ENCODE measurements at regions not wholly inside any gene's neighbourhood (a gene's known extent, or its start where the extent isn't known, plus 50 kb on each side); places are given as distances from the start of the nearest gene placed in this dataset.

DNA sequence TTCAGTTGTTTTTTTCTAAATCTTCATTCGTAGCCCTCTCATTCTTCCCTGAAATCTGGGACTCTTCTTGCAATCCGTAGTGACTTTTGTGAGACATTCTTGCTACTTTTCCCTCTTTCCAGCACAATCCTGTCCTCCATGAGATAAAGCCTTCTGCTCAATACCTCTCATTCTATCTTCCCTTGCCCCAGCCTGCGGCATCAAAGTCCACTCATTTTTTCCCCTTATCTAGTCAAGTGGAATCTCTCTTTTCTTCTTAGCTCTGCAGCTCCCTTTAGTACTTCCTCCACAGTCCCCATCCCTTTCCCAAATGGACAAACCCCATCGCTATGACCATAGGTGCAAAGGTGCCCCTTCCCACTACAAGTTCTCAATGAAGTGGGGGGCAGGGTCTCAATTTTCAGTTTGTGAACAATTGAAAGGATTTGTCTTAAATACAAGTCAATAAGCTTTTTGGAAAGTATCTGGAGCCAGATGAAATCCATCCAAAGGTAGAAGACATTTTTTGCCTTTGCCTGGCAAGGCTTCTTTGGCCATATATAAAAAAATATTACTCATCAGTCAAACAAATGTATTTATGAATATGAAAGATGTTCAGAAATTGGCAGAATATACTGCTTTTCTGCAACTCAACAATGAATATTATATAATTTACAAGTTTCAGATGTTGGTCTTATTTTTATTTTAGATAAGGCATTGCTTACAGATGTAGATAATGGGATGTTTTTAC, 179.4 kb downstream of the SNAPC1 start:
- no peak for DNase-seq (ENCODE audit: low spot score)

DNA sequence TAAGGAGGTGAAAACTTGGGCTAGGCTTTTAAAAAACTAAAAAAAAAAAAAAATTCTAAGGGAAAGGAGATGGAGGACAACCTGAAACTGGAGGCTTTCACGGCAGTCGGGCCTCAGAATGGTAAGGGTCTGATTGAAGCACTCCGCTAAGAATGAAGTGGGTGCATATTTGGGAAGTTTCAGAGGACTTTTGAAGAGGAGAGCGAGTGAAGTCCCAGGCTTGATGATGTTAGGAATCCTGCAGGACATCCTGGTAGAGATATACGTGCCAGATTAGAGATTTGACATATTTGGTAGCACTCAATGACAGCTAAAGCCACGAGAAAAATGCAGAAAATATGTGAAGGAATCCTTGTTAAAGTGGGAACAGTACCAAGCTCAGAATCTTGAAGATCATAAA, 186.2 kb downstream of the SNAPC1 start:
- DNase-seq (ENCODE audit: low spot score) = no peak

DNA sequence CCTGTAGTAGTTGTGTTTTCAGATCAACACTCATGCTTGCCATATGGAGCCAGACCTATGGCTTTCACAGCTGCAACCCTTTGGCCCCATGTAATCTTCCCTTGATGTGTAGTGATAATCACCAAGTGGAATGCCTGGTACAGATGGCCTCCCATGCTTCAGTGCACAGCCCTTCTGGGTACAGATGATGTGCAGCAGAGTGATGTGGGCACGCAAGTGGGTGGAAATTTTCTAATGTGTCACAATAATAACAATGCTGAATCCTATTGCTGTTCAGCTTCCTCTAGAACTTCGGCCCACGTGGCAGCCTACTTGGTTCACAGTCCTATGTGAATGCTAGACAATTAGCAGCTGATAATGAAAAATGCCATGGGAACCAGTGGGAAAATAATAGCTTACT, 188.1 kb downstream of the SNAPC1 start:
- peak; percentile 80 for DNase-seq (ENCODE audit: low spot score)

DNA sequence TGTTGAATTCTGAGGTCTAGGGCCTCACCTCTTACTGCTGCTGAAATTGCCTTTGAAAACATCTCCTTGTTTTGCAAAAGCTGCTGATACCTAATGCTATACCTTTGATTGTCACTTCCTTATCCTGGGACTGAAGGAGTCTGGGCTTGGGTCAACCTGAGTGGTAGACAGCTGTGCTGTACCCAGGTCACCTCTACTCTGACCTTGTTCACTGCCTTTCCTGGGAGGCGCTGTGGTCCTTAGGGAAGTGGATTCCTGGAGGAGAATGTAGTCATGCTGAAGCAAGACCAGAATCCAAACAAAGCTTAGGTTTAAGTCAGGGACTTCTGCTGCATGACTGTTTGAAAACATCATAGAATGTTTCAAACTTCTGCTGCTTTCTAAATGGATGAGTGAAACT, 191.4 kb downstream of the SNAPC1 start:
- no peak for DNase-seq (ENCODE audit: low spot score)

DNA sequence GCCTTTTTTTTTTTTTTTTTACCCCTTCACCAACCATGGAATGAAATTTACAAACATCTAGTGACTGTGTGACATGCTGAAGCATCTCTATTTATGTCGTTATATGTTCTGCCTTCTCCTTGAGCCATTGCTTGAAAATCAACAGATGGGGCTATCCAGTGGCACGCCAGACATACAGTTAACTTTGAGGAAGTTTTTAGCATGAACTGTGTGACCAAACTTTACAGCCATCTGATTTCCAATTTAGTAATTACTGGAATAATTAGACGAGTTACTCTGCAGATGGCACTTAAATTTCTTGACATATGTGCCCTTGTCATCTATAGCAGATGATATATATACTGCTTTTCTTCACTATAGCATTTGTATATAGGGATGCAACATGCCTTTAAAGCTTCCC, 192.1 kb downstream of the SNAPC1 start:
- no peak for DNase-seq (ENCODE audit: low spot score)

DNA sequence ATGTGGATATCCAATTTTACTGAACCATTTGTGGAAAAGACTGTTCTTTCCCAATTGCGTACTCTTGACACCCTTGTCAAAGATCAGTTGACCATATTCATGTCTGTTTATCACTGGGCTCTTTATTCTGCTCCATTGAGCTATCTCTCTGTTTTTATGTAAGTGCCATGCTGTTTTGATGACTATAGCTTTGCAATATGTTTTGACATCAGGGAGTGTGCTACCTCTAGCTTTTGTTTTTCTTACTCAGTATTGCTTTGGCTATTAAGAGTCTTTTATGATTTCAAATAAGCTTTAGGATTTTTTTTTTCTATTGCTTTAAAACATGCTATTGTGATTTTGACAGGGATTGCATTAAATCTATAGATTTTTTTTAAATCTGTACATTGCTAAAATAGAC, 194.3 kb downstream of the SNAPC1 start:
- no peak for DNase-seq (ENCODE audit: low spot score)

DNA sequence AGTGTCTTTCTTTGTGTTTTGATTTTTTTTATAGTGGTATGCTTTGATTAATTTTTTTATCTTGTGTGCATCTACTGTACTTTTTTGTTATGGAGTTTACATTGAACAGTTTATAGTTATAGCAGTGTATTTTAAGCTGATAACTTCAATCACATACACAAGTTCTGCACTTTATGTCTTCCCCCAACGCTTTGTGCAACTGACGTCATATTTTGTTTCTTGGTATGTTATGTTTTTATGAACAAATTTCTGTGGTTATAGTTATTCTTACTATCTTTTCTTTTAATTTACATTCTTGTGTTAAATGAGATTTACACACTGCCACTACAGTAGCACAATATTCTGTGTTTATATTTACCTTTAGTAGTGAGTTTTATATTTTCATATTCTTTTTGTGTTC, 197.1 kb downstream of the SNAPC1 start:
- no peak for DNase-seq (ENCODE audit: low spot score)

DNA sequence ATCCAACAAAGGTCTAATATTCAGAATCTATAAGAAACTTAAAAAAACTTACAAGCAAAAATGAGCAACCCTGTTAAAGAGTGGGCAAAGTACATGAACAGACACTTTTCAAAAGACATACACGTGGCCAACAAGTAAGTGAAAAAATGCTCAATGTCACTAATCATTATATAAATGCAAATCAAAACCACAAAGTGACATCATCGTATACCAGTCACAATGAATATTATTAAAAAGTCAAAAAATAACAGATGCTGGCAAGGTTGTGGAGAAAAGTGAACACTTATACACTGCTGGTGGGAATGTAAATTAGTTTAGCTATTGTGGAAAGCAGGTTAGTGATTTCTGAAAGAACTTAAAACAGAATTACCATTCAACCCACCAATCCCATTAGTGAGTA, 199.1 kb downstream of the SNAPC1 start:
- no peak for DNase-seq (ENCODE audit: low spot score)

DNA sequence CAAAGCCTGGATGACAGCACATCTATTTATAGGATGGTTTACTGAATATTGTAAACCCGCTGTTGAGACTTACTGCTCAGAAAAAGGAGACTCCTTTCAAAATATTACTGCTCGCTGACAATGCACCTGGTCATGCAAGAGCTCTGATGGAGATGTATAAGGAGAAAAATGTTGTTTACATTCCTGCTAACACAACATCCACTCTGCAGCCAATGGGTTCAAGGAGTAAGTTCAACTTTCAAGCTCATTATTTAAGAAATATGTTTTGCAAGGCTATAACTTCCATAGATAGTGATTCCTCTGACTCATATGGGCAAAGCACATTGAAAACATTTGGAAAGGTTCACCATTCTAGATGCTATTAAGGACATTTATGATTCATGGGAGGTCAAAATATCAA, 201.7 kb downstream of the SNAPC1 start:
- DNase-seq (ENCODE audit: low spot score) = no peak

DNA sequence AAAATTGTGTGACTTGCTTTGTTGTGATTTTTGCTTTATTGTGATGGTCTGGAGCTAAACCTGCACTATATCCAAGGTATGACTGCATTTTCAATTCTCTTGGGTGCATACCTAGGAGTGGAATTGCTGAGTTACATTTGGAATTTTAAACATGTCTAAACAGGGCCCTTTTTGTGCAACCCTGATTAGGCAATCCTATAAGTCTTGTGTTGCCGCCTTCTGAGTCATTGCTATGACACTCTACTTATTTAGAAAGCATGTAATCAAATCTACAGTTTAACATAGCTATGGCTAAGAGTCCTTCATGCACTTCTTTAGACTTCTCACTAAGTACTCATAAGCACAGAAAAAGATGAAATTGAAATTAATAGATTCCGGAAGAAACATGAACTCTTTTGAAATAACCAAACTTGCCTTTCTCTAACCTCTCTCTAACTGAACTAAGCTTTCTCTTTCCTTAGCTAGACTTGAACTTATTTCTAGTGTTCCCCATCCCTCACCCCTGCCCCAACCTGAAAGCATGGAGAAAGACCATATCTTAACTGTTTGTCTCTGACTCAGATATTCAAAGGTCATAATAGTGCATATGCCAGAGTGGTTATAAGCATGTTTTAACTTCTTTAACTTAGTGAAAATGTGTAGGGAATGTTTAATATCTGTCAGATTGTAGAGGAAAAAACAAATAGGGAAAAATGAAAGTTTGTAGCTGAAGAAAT, 203.0 kb downstream of the SNAPC1 start:
- DNase-seq (ENCODE audit: low spot score) = no peak

DNA sequence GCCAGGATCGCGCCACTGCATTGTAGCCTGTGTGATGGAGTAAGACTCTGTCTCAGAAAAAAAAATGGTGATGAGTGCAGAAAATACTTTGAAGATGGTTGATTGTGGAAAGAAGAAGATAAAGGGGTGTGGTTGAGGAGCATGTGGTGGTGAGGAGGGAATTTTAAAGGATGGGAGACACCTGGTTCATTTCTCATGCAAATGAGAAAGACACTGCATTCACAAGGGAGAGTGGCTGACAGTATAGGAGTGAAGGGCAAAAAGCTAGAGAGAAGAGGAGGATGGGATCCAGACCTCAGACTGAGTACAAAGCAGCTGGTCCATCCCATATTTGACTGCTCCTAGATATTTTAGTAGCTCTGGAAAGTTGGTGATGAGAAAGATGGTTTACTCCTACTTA, 206.0 kb downstream of the SNAPC1 start:
- no peak for DNase-seq (ENCODE audit: low spot score)

DNA sequence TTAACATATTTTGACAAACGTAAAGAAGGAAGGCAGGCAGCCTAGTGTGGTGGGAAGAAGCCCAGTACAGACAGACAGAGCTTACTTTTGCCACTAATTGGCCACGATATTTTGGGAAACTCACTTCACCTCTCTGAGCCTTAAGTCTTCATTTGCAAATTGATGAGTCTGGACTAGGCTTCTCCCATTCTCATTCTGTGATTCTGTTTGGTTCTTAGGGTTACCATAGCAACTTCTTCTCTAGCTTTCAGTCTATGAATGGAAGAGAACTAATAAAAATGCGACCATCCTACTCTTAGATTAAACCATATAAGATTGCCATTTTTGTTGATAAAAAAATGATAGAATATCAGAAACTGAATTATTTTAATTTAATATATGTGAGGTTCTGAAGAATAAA, 210.5 kb downstream of the SNAPC1 start:
- peak; percentile 15 for DNase-seq (ENCODE audit: low spot score)

DNA sequence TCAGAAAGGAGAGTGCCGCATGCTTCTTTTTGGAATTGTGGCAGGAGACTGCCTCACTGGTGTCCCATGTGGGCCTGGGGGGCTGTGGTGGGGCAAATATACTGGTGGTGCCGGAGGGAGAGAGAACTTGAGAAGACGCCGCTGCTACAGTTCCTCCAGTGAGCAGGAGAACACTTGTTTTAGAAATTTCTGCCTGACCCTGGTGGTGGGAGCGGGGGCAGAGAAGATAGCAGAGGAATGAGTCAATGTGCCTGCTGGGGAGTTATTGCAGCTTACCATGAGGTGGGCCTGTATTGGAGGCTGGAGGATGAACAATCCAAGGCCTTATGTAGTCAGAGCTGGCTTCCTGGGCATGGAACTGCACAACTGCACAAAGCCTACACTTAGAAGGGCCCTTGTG, 211.8 kb downstream of the SNAPC1 start:
- peak; percentile 27 for DNase-seq (ENCODE audit: low spot score)

DNA sequence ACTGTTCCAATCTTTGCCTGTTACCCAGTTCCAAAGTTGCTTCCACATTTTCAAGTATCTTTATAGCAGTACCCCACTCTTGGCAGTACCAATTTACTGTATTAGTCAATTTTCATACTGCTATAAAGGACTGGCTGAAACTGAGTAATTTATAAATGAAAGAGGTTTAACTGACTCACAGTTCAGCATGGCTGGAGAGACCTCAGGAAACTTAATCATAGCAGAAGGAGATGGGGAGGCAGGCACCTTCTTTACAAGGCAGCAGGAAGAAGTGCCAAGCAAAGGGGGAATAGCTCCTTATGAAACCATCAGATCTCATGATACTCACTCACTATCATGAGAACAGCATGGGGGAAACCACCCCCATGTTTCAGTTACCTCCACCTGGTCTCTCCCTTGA, 215.0 kb downstream of the SNAPC1 start:
- no peak for DNase-seq (ENCODE audit: low spot score)

DNA sequence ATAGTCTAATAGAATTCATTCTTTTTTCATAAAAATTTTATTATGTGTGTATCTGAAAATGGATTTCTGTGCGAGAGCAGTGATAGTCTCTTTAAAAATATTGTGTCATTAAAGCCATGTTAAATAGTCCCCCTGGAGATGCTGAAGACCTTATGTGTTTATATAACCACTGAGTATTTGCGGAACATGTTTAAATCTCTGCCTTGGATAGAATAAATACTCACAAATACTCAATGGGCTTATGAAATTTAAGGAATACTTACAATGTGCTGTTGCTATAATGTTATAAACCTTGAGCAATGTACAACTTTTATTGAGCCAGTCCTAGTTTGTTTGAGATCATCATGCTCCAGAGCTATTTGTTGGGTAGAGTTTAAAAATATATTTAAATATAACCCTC, 226.0 kb downstream of the SNAPC1 start:
- no peak for DNase-seq (ENCODE audit: low spot score)

DNA sequence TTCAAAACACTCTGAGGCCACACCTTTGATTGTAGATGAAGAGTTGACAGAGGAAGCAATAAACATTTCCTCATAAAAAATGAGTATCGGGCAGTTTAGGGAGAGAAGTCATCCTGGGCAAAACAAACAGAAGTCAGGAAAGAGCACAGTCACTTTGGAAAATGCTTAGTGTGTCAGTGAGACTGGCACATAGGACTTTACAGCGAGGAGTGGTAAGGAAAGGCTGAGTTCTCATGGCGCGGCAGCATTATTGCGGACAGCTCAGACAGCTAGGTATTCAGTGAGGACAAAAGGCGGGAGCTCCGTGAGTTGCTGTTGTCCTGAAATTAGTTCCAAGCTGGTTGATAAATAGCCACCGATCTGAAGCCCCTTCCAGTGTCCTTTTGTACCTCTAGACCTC, 229.9 kb downstream of the SNAPC1 start:
- DNase-seq (ENCODE audit: low spot score) = no peak

DNA sequence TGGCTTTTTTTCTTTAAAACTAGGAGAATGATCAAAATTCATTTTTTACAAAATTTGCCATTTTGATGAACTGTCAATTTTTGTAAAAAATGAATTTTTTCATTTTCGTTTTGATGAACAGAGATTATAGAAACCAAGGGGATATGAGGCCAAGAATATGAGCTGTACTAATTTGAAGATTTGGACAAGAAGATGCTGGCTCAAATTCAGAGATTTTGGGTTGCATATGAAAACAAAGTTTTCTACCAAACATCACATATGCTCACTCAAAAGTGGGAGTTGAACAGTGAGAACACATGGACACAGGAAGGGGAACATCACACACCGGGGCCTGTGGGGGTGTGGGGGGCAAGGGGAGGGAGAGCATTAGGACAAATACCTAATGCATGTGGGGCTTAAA, 230.7 kb downstream of the SNAPC1 start:
- no peak for DNase-seq (ENCODE audit: low spot score)

DNA sequence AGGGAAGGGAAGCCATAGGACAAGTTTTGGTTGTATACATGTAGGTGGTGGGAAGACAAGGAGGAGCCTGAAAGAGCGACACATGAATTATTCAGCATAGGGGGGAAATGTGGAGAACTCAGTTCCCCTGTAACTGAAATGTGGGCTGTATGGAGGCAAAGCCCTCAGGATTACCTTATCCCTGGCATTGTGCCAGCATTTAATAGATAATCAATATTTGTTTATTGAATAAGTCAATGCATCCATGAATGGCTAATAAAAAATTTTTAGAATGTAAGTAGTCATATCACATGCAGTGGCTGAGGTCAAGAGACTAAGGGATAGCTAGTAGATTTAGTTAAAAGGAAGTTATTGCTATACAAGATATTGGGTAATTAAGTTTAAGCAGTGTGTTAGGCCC, 232.4 kb downstream of the SNAPC1 start:
- no peak for DNase-seq (ENCODE audit: low spot score)

DNA sequence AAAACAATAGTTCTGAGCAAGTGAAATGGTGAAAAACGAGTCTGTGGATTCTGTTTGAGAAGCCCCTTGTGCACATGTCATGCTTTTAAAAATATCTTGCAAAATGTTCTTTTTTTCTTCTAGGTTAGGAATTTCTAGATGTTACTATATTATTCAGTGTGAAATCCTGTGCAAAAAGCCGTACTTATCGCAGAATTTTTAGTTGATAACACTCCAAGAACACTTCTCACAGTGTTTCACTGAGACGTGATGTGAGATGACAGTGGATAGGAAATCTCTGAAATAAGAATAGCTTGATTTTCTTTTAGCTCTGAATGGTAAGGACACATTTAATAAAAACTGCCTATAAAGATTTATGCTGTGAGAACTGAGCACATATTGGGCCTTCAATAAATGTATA, 234.5 kb downstream of the SNAPC1 start:
- DNase-seq (ENCODE audit: low spot score) = no peak

DNA sequence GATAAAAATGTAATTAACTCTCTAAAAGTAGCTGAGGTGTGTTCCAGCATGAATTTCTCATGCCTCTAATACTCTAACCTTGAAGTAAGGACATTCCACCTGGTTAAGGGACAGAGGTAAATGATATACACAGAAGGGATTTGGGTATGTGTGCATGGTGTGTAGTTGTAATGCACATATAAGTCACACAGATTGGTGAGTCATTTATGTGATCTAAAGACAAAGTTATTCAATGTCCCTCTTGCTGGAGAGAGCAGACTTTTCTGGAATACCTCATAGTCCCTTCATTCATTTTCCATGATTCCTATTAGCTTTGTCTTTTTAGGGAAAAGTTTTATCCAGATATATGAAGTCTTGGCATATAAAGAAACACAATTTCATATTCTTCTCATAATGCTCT, 234.9 kb downstream of the SNAPC1 start:
- DNase-seq (ENCODE audit: low spot score) = no peak

DNA sequence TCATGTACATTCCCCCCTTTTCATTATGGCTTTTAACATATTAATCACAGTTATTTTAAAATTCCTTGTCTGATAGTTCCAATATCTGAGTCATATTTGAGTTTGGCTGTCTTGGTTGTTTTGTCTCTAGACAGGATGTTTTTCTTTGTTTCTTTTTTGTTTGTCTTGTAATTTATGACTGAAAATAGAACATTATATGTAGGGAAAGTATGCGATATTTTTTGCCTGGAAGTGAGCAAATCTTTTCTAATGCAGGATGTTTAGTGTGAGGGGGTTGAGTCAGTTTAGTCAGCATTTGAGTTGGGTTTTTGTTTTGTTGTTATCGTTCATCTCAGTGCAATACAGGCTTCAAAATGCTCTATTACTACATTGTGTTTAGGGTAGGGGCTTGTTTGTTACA, 239.7 kb downstream of the SNAPC1 start:
- no peak for DNase-seq (ENCODE audit: low spot score)

DNA sequence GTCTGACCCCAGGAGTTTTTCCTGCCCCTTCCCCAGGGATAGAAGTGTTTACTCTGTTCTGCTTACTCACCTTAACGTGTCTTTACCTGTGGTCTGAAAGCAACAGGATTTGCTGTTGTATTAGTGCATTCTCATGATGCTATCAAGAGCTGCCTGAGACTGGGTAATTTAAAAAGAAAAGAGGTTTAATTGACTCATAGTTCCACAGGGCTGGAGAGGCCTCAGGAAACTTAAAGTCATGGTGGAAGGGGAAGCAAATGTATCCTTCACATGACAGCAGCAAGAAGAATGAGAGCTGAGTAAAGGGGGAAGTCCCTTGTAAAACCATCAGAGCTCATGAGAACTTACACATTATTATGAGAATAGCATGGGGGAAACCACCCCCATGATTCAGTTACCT, 240.4 kb downstream of the SNAPC1 start:
- no peak for DNase-seq (ENCODE audit: low spot score)

DNA sequence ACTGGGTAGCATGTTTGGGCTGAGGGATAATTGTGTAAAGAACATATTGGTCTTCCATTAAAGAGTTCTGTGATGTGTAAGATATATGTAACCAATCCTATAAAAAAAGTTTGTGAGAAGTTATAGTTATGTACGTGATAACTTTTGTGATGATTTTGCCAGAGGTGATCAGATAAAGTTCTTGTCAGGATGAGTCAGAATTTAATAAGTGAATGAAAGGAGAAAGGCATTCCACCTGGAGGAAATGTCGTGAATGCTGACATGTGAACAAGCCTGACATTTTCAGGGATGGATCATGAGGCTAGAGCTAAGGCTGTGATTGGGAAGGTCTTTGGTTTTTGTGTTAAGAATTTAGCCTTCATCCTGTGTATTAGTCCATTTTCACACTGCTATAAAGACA, 241.5 kb downstream of the SNAPC1 start:
- no peak for DNase-seq (ENCODE audit: low spot score)

DNA sequence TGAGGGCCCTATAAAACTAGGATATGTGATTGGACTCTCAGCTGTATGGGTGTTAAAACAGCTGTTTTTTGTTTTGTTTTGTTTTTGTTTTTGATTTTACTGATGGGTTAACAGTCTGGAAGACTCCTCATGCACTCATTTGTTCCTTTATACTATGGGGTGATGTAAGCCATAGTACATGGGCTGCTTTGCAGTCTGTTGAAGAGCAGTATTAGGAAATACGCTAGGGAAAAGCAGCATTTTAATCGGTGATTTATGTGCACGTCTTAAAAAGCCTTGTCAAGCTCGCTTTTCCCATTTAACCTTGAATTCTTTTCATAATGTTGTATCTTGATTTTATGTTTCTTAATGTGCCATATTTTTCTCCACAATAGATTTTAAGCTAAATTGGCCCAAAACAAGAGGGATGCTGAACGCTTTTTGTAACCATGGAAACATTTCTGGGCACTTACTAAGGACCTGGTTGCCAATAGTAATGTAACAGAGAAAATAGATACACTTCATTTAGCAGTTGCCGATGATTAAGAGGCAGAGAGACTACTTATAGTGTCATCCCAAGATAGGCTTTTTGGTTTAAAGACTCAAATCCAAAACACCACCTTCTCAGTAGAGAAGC, 244.0 kb downstream of the SNAPC1 start:
- DNase-seq (ENCODE audit: low spot score) = peak; percentile 49
